HepG2 (cell line): ENCODE measurements at regions not wholly inside any gene's neighbourhood (a gene's known extent, or its start where the extent isn't known, plus 50 kb on each side); places are given as distances from the start of the nearest gene placed in this dataset.

Experiments used
- ATAC-seq: fragments of 200-7000 bp; cut with Tn5 transposase; 3 replicates; pipeline ENCODE4 v1.9.1; 2020; ENCODE audit warnings: mild to moderate bottlenecking, moderate library complexity
- BruUV-seq: library from RNA; stranded (reverse); fragments of 400-500 nt; replicated peaks from 2 replicates; lab custom pipeline; 2021; lab: Mats Ljungman, UMichigan
- CTCF ChIA-PET: fragments of 300-600 bp; formaldehyde crosslinking; extraction: SDS; loops from one replicate; lab custom pipeline; 2021; ENCODE audit warnings: low total read pairs, inconsistent platforms, low intra/inter-chr PET ratio; lab: Yijun Ruan, JAX
- POLR2A ChIA-PET: fragments of 350-600 bp; sonication (Branson Sonifier 250); formaldehyde crosslinking; loops from one replicate; lab custom pipeline; 2020; ENCODE audit warnings: antibody characterized with exemption, inconsistent platforms; lab: Yijun Ruan, JAX
- DNase-seq: peaks from one replicate; pipeline ENCODE4 v3.0.0-alpha.2; 2015; ENCODE audit warnings: low spot score
- FAIRE-seq: peaks from 3 replicates; lab custom pipeline; 2011; peaks lifted over from hg19 to GRCh38; lab: Jason Lieb, UNC
- H2AFZ ChIP-seq: one replicate; pipeline ENCODE4 v1.6.1; 2011; ENCODE audit warnings: low read length, inconsistent platforms
- H3K27ac ChIP-seq: fragments of 300-600 bp; 3 replicates; pipeline ENCODE4 v1.8.0; 2011; ENCODE audit warnings: mixed run types, mild to moderate bottlenecking, mixed read lengths, low read length, inconsistent platforms; ENCODE audit not compliant: insufficient read depth; ENCODE audit errors: extremely low read length
- H3K27me3 ChIP-seq, 2 experiments: fragments of 200-600 bp in 1 of 2; 2 replicates in 1 of 2; 3 replicates in 1 of 2; pipeline versions ENCODE4 v1.6.0 to v1.8.0; 2011; ENCODE audit warnings: low read length in 2 of 2, mild to moderate bottlenecking in 2 of 2, moderate library complexity in 2 of 2, inconsistent platforms in 1 of 2; ENCODE audit not compliant: insufficient read depth in 2 of 2, control insufficient read depth in 1 of 2
- H3K36me3 ChIP-seq, 2 experiments: fragments of 200-600 bp in 1 of 2; replicated peaks in 1 of 2; 2 replicates in 1 of 2; 3 replicates in 1 of 2; pipeline versions ENCODE4 v1.5.1 to v1.8.0; 2011; ENCODE audit warnings: low read length in 2 of 2, inconsistent platforms in 1 of 2; ENCODE audit not compliant: insufficient read depth in 2 of 2, control insufficient read depth in 1 of 2
- H3K4me1 ChIP-seq: 2 replicates; pipeline ENCODE4 v1.5.1; 2012; ENCODE audit warnings: low read length, inconsistent platforms; ENCODE audit not compliant: insufficient read depth
- H3K4me2 ChIP-seq: 2 replicates; pipeline ENCODE4 v1.6.0; 2011; ENCODE audit warnings: low read depth, low read length, inconsistent platforms
- H3K4me3 ChIP-seq, 3 experiments: fragments of 200-600 bp in 1 of 3; sonication (generic), shearing (Covaris generic) in 1 of 3; replicated peaks in 1 of 3; 2 replicates each; pipeline ENCODE4 v1.5.1; 2011 to 2016; ENCODE audit warnings: low read length in 3 of 3, inconsistent platforms in 2 of 3, low read depth in 2 of 3, mild to moderate bottlenecking in 2 of 3, control low read depth in 1 of 3, mixed read lengths in 1 of 3; ENCODE audit not compliant: insufficient read depth in 1 of 3
- H3K79me2 ChIP-seq: one replicate; pipeline ENCODE4 v1.6.1; 2011; ENCODE audit warnings: low read length, inconsistent platforms; ENCODE audit not compliant: insufficient read depth
- H3K9ac ChIP-seq: 2 replicates; pipeline ENCODE4 v1.6.0; 2011; ENCODE audit warnings: mild to moderate bottlenecking, low read depth, low read length, inconsistent platforms; ENCODE audit not compliant: insufficient read depth
- H3K9me3 ChIP-seq: 2 replicates; pipeline ENCODE4 v1.5.1; 2012; ENCODE audit warnings: mild to moderate bottlenecking, low read length
- H4K20me1 ChIP-seq: 2 replicates; pipeline ENCODE4 v1.6.0; 2011; ENCODE audit warnings: inconsistent platforms, mild to moderate bottlenecking, low read length, moderate library complexity; ENCODE audit not compliant: insufficient read depth
- ARID2 ChIP-seq: sonication (generic); formaldehyde crosslinking; IDR thresholded peaks from 2 replicates; pipeline ENCODE4 v1.8.1; 2022; ENCODE audit warnings: mild to moderate bottlenecking, missing genetic modification reagents, borderline replicate concordance
- ARID4A ChIP-seq: sonication (generic); formaldehyde crosslinking; IDR thresholded peaks from 2 replicates; pipeline ENCODE4 v1.5.0; 2020; ENCODE audit warnings: mild to moderate bottlenecking, missing genetic modification reagents, borderline replicate concordance
- CBX2 ChIP-seq, 2 experiments: fragments of 200-600 bp in 1 of 2; sonication (generic); formaldehyde crosslinking in 1 of 2; IDR thresholded peaks; 2 replicates each; pipeline versions ENCODE4 v1.7.0 to v1.8.1; 2018 to 2022; ENCODE audit warnings: low read depth in 2 of 2, low read length in 1 of 2, mild to moderate bottlenecking in 1 of 2, missing genetic modification reagents in 1 of 2
- FLYWCH1 ChIP-seq: sonication (generic); formaldehyde crosslinking; IDR thresholded peaks from 2 replicates; pipeline ENCODE4 v1.8.1; 2023; ENCODE audit warnings: mild to moderate bottlenecking, missing genetic modification reagents
- KAT7 ChIP-seq: IDR thresholded peaks from 2 replicates; pipeline ENCODE4 v1.6.1; 2018; ENCODE audit warnings: borderline replicate concordance, missing compliant biosample characterization
- KDM5A ChIP-seq: fragments of 200-600 bp; sonication (generic); IDR thresholded peaks from 2 replicates; pipeline ENCODE4 v1.7.0; 2018; ENCODE audit warnings: antibody characterized with exemption, mild to moderate bottlenecking, low read length, borderline replicate concordance
- MEIS1 ChIP-seq: sonication (generic); formaldehyde crosslinking; IDR thresholded peaks from 2 replicates; pipeline ENCODE4 v1.9.0; 2021; ENCODE audit warnings: mild to moderate bottlenecking, missing genetic modification reagents, moderate library complexity, borderline replicate concordance
- NKX3-1 ChIP-seq: sonication (generic); formaldehyde crosslinking; IDR thresholded peaks from 2 replicates; pipeline ENCODE4 v1.5.0; 2020; ENCODE audit warnings: missing genetic modification reagents
- SPEN ChIP-seq: sonication (generic); formaldehyde crosslinking; IDR thresholded peaks from 2 replicates; pipeline ENCODE4 v1.5.1; 2020; ENCODE audit warnings: low read depth, mild to moderate bottlenecking, missing genetic modification reagents
- SRY ChIP-seq: sonication (generic); formaldehyde crosslinking; IDR thresholded peaks from 2 replicates; pipeline ENCODE4 v1.8.0; 2022; ENCODE audit warnings: mild to moderate bottlenecking, missing genetic modification reagents
- ZNF331 ChIP-seq: sonication (generic); formaldehyde crosslinking; IDR thresholded peaks from 2 replicates; pipeline ENCODE4 v1.4.0; 2020; ENCODE audit warnings: missing genetic modification reagents
- ZNF337 ChIP-seq: sonication (generic); formaldehyde crosslinking; IDR thresholded peaks from 2 replicates; pipeline ENCODE4 v1.5.1; 2020; ENCODE audit warnings: missing genetic modification reagents, low read depth, mild to moderate bottlenecking, borderline replicate concordance
- ZNF33B ChIP-seq: sonication (generic); formaldehyde crosslinking; IDR thresholded peaks from 2 replicates; pipeline ENCODE4 v1.5.1; 2020; ENCODE audit warnings: mild to moderate bottlenecking, missing genetic modification reagents
- ZNF350 ChIP-seq: sonication (generic); formaldehyde crosslinking; IDR thresholded peaks from 2 replicates; pipeline ENCODE4 v1.4.0; 2020; ENCODE audit warnings: mild to moderate bottlenecking, low read depth, missing genetic modification reagents, borderline replicate concordance
- ZNF850 ChIP-seq: sonication (generic); formaldehyde crosslinking; conservative IDR thresholded peaks from 2 replicates; pipeline ENCODE4 v1.9.0; 2021; ENCODE audit warnings: mild to moderate bottlenecking, missing genetic modification reagents
- in situ Hi-C: cut with HindIII; loops from 2 replicates; pipeline ENCODE4 v1.10.0; 2017; ENCODE audit warnings: low pct_unique_long_range_greater_than_20kb; ENCODE audit not compliant: extremely low pct_ligation_motif_present
- intact Hi-C: fragments of 100-400 bp; cut with micrococcal nuclease; formaldehyde crosslinking; loops from one replicate; pipeline ENCODE4 v1.10.0; 2022; ENCODE audit not compliant: unreplicated experiment
- TF ChIP-seq, protein P1 (sequence below): sonication (generic); formaldehyde crosslinking; IDR thresholded peaks from 2 replicates; pipeline ENCODE4 v1.4.0; 2020; ENCODE audit warnings: missing genetic modification reagents, borderline replicate concordance
- TF ChIP-seq, protein P2 (sequence below): sonication (generic); formaldehyde crosslinking; IDR thresholded peaks from 2 replicates; pipeline ENCODE4 v1.4.0; 2020; ENCODE audit warnings: missing genetic modification reagents, borderline replicate concordance

DNA sequence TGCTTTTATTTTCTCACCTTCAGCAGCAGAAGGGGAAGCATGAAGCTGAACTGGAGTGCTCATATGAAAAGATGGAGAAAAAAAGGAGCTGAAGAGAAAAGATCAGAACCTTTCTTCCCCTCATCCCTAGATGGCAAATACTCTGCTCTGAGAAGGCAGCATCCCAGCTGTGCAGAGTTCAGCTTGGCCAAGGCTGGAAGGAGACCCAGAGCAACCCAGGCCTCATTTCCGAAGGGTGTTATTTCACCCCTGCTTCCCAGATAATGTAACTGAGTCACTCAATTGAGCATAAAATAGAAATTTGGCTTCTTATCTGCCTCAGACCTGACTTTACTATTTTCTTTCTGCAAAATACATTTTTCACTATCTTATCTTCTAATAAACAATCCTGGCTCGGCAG is 489.9 kb upstream of the BRINP1 start (continued):
- TF ChIP-seq ZNF350 (CRISPR knock-in tag) (no peak), ARID2 (CRISPR knock-in tag) (no peak), KAT7 (CRISPR knock-in tag) (no peak)
- TF ChIP-seq, protein P1, sequence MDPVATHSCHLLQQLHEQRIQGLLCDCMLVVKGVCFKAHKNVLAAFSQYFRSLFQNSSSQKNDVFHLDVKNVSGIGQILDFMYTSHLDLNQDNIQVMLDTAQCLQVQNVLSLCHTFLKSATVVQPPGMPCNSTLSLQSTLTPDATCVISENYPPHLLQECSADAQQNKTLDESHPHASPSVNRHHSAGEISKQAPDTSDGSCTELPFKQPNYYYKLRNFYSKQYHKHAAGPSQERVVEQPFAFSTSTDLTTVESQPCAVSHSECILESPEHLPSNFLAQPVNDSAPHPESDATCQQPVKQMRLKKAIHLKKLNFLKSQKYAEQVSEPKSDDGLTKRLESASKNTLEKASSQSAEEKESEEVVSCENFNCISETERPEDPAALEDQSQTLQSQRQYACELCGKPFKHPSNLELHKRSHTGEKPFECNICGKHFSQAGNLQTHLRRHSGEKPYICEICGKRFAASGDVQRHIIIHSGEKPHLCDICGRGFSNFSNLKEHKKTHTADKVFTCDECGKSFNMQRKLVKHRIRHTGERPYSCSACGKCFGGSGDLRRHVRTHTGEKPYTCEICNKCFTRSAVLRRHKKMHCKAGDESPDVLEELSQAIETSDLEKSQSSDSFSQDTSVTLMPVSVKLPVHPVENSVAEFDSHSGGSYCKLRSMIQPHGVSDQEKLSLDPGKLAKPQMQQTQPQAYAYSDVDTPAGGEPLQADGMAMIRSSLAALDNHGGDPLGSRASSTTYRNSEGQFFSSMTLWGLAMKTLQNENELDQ = no peak
- TF ChIP-seq, protein P2, sequence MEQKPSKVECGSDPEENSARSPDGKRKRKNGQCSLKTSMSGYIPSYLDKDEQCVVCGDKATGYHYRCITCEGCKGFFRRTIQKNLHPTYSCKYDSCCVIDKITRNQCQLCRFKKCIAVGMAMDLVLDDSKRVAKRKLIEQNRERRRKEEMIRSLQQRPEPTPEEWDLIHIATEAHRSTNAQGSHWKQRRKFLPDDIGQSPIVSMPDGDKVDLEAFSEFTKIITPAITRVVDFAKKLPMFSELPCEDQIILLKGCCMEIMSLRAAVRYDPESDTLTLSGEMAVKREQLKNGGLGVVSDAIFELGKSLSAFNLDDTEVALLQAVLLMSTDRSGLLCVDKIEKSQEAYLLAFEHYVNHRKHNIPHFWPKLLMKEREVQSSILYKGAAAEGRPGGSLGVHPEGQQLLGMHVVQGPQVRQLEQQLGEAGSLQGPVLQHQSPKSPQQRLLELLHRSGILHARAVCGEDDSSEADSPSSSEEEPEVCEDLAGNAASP (CRISPR knock-in tag) = no peak
- TF ChIP-seq, all 625 proteins: peak for 0

DNA sequence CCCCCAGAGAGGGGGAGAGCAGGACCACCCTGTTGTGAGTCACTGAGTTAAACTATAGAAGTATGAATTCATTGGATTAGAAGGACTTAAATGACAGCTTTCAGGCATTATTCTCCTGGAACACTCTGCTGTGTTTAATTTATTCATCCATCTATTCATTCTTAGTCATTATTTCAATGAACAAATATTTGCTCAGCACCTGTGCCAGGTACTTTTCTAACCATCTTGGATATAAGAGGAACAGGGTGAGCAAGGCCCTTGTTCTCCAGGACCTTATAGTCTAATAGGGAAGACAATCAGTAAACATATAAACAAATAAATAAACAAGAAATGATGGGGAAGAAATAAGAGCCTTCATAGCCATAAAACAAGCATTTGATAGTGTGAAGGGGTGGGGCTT is 483.9 kb upstream of the BRINP1 start:
- H3K4me1 ChIP-seq = no peaks in the 10 kb centered on the region
- BruUV-seq = no TSS peak
- H3K79me2 ChIP-seq = no peaks in the 10 kb centered on the region
- H2AFZ ChIP-seq = no peak overlapping the region
- FAIRE-seq = no peak
- no peak overlapping the region for H3K4me2 ChIP-seq
- H3K9ac ChIP-seq = no peak overlapping the region
- ATAC-seq = no peak
- H3K9me3 ChIP-seq = no peaks in the 10 kb centered on the region
- CTCF ChIA-PET = no interaction called here
- intact Hi-C loops = no loop called here
- DNase-seq = no peak
- H3K27ac ChIP-seq = no peak overlapping the region
- H4K20me1 ChIP-seq = no peaks in the 10 kb centered on the region
- POLR2A ChIA-PET = no interaction called here
- H3K4me3 ChIP-seq = no peak overlapping the region
- H3K36me3 ChIP-seq = no peaks in the 10 kb centered on the region
- in situ Hi-C loops = no loop called here
- H3K27me3 ChIP-seq = no peaks in the 10 kb centered on the region
- TF ChIP-seq SPEN (CRISPR knock-in tag) = no peak
- TF ChIP-seq ZNF337 = no peak
- no peak for TF ChIP-seq ZNF331 (CRISPR knock-in tag)
- TF ChIP-seq FLYWCH1 (CRISPR knock-in tag) = no peak
- TF ChIP-seq CBX2 (IDR thresholded peaks at IDR 0.05; ENCODE audit: low read depth, low read length) = no peak
- TF ChIP-seq CBX2 (CRISPR knock-in tag; IDR thresholded peaks at IDR 0.05; ENCODE audit: low read depth) = no peak
- no peak for TF ChIP-seq ZNF850 (CRISPR knock-in tag)
- no peak for TF ChIP-seq KDM5A
- TF ChIP-seq ZNF33B (CRISPR knock-in tag) = no peak
- TF ChIP-seq MEIS1 (CRISPR knock-in tag) = no peak
- no peak for TF ChIP-seq SRY
- TF ChIP-seq ARID4A (CRISPR knock-in tag) = no peak
- no peak for TF ChIP-seq NKX3-1 (CRISPR knock-in tag)
